H1 (cell line): ENCODE measurements at regions not wholly inside any gene's neighbourhood (a gene's known extent, or its start where the extent isn't known, plus 50 kb on each side); places are given as distances from the start of the nearest gene placed in this dataset.

Experiments used
- BCL11A ChIP-seq, 2 experiments: IDR thresholded peaks; one replicate each; pipeline ENCODE4 v1.6.1; 2011; ENCODE audit warnings: low read depth in 2 of 2, low read length in 2 of 2, mild to moderate bottlenecking in 2 of 2
- CREB1 ChIP-seq: IDR thresholded peaks from 2 replicates; pipeline ENCODE4 v1.6.1; 2012; ENCODE audit warnings: inconsistent platforms
- EZH2 ChIP-seq: fragments of 200-600 bp; sonication (generic); IDR thresholded peaks from 2 replicates; pipeline ENCODE4 v1.7.1; 2012; ENCODE audit warnings: low read depth, mild to moderate bottlenecking, moderate library complexity, low read length, inconsistent platforms; ENCODE audit not compliant: severe bottlenecking
- FOSL1 ChIP-seq: IDR thresholded peaks from 2 replicates; pipeline ENCODE4 v1.6.1; 2011; ENCODE audit warnings: mild to moderate bottlenecking, low read depth, low read length, moderate library complexity; ENCODE audit not compliant: insufficient read depth
- POLR2A ChIP-seq, 2 experiments: IDR thresholded peaks; 1 replicate in 1 of 2; 2 replicates in 1 of 2; pipeline ENCODE4 v1.6.1; 2011; ENCODE audit warnings: low read depth in 2 of 2, low read length in 2 of 2, mild to moderate bottlenecking in 2 of 2; ENCODE audit errors: control extremely low read depth in 1 of 2
- RAD21 ChIP-seq, 2 experiments: IDR thresholded peaks in 1 of 2; conservative IDR thresholded peaks in 1 of 2; 2 replicates each; pipeline ENCODE4 v1.6.1; 2011; ENCODE audit warnings: low read depth in 2 of 2, low read length in 2 of 2, improper control_type of control experiment in 1 of 2, inconsistent platforms in 1 of 2, mild to moderate bottlenecking in 1 of 2, moderate library complexity in 1 of 2
- TAF1 ChIP-seq: IDR thresholded peaks from 2 replicates; pipeline ENCODE4 v1.6.1; 2011; ENCODE audit warnings: mild to moderate bottlenecking, low read depth, low read length
- YY1 ChIP-seq: IDR thresholded peaks from 2 replicates; pipeline ENCODE4 v1.6.1; 2011; ENCODE audit warnings: low read depth, mild to moderate bottlenecking, low read length
- TF ChIP-seq, protein P1 (sequence below), 3 experiments: IDR thresholded peaks; 1 replicate in 2 of 3; 2 replicates in 1 of 3; pipeline versions ENCODE4 v1.5.1 to v1.6.1; 2011; ENCODE audit warnings: low read length in 3 of 3, mild to moderate bottlenecking in 3 of 3, inconsistent platforms in 2 of 3, low read depth in 1 of 3, moderate library complexity in 1 of 3; ENCODE audit not compliant: insufficient read depth in 1 of 3; ENCODE audit errors: control extremely low read depth in 1 of 3
- TF ChIP-seq, protein P2 (sequence below): IDR thresholded peaks from 2 replicates; pipeline ENCODE4 v1.6.1; 2012; ENCODE audit warnings: inconsistent platforms

DNA sequence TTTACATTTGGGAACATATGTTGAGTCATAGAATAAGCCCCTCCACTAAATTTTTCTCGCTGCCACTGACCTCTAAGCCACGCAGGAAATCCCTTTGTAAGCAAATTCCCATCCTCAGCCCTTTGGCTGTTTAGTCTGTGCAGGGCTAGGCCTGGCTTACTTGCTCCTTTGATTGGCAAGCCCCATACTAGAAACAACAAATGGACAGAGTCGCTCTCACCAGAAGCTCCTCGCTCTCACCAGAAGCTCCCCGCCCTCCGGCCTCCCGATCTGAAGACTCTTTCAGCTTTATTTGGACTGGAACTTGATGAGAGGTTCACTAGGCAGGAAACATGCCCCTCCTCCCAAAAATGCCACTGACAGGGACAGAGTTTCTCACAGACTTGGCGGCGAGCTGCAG, 149.2 kb upstream of the EXOC2 start:
- TF ChIP-seq CREB1 = no peak
- no peak for TF ChIP-seq RAD21 (IDR thresholded peaks at IDR 0.05 in 1 of 2, conservative IDR thresholded peaks at IDR 0.05 in 1 of 2; ENCODE audit: low read depth in 2 of 2, low read length in 2 of 2)
- no peak for TF ChIP-seq BCL11A (IDR thresholded peaks at IDR 0.05; ENCODE audit: low read depth in 2 of 2, low read length in 2 of 2)
- TF ChIP-seq, protein P1, sequence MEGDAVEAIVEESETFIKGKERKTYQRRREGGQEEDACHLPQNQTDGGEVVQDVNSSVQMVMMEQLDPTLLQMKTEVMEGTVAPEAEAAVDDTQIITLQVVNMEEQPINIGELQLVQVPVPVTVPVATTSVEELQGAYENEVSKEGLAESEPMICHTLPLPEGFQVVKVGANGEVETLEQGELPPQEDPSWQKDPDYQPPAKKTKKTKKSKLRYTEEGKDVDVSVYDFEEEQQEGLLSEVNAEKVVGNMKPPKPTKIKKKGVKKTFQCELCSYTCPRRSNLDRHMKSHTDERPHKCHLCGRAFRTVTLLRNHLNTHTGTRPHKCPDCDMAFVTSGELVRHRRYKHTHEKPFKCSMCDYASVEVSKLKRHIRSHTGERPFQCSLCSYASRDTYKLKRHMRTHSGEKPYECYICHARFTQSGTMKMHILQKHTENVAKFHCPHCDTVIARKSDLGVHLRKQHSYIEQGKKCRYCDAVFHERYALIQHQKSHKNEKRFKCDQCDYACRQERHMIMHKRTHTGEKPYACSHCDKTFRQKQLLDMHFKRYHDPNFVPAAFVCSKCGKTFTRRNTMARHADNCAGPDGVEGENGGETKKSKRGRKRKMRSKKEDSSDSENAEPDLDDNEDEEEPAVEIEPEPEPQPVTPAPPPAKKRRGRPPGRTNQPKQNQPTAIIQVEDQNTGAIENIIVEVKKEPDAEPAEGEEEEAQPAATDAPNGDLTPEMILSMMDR (IDR thresholded peaks at IDR 0.05; ENCODE audit: control extremely low read depth in 1 of 3, insufficient read depth in 1 of 3, low read depth in 1 of 3, low read length in 3 of 3) = no peak
- TF ChIP-seq, protein P2, sequence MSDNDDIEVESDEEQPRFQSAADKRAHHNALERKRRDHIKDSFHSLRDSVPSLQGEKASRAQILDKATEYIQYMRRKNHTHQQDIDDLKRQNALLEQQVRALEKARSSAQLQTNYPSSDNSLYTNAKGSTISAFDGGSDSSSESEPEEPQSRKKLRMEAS = no peak
- no peak for TF ChIP-seq TAF1
- TF ChIP-seq EZH2 = no peak
- TF ChIP-seq POLR2A (IDR thresholded peaks at IDR 0.05; ENCODE audit: control extremely low read depth in 1 of 2, low read depth in 2 of 2, low read length in 2 of 2) = no peak
- TF ChIP-seq FOSL1 = no peak
- TF ChIP-seq YY1 = no peak
